AML-193 (cell line): ENCODE measurements at regions not wholly inside any gene's neighbourhood (a gene's known extent, or its start where the extent isn't known, plus 50 kb on each side); places are given as distances from the start of the nearest gene placed in this dataset.
"Not testable (repeated sequence)": the region's sequence is repeated elsewhere in the genome, so short reads cannot be mapped to it uniquely, and the experiment has no call there.

Source experiments
- DNase-seq, 2 experiments: peaks; one replicate each; lab custom pipeline; 2025; lab: John Stamatoyannopoulos, UW

DNA sequence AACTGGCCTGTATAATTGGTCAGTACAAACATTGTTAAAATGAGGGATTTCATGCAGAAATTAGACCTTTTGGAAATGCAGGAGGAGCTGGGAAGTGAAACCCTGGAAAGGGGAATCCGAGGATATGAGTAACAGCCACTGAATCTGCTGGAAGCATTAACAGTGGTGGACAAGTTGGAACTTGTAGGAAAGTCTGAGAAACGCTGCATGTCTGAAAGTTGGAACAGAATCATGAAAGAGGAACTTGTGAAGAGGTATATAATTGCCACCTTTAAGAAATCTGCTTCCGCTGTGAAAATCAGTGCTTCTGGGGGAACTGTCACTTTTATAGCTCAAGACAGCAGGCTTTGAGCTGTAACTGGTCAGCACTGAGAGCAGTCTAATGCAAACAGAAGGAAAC, 716.5 kb upstream of the PRR20A start:
- DNase-seq: no peak

DNA sequence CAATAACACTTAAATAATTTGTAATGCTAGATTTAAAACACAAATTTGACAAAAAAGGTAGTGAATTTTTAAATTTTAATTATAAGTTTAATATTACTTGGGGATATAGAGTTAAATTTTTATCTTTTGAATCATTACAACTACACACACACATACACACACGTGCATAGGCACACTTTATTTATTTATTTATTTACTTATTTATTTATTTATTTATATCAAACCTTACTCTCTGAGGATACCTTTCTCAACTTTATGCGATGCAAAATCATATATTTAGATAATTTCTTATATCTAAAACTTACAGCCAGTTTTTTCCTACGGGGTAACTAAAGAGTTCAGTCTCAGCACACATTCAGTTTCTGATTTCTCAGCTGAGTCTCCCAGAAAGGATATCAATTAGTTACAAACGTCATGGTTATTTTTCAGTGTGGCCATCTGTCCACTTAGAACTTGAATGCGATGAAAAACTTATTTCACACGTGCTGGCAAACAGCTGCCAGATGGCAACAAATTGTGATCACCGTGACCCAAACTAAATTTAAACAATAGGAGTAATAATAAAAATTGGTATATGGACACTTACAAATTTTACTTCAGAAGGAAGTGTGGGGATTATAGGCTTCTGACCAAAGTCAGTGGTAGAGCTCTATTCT, 683.1 kb upstream of the PRR20A start:
- no peak for DNase-seq

- DNase-seq: no peak
Measured at GRCh38 chr13:56459286-56459685, 681.4 kb upstream of the PRR20A start.

- no peak for DNase-seq
Measured at GRCh38 chr13:56501750-56502149, 639.0 kb upstream of the PRR20A start.

DNA sequence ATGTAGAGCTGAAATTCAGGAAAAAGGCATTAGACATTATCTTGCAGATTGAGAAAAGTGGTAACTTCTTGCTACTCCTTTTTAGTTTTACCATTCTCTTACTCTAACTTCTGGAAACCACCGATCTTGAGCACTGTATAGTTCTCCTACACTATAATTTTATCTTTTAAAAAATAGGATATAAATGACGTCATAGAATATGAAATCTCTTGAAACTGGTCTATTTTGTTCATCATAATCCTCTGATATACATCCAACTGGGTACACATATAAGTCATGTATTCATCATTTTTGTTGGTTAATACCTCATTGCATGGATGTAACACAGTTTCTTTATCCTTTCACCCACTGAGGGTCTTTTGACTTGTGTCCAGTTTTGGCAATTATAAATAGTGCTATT, 629.9 kb upstream of the PRR20A start:
- DNase-seq: no peak

- DNase-seq: not testable (repeated sequence)
Measured at GRCh38 chr13:56512336-56512735, 628.4 kb upstream of the PRR20A start.

GRCh38 chr13:56515441-56515840, 625.3 kb upstream of the PRR20A start:
- no peak for DNase-seq

- DNase-seq: no peak
Measured at GRCh38 chr13:56528040-56528790, 612.5 kb upstream of the PRR20A start.

GRCh38 chr13:56530096-56530495, 610.6 kb upstream of the PRR20A start:
- DNase-seq: no peak

DNA sequence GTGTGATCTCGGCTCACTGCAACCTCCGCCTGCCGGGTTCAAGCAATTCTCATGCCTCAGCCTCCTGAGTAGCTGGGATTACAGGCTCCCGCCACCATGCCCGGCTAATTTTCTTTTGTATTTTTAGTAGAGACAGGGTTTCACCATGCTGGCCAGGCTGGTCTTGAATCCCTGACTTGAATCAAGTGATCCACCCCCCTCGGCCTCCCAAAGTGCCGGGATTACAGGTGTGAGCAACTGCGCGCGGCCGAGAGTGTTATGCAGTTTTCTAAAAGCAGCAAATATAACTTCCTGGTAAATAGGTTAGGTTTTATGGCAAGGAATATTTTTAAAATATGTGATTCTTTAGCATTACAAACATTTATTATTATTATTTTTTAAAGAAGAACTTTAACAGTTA, 592.8 kb upstream of the PRR20A start:
- not testable (repeated sequence) for DNase-seq

DNA sequence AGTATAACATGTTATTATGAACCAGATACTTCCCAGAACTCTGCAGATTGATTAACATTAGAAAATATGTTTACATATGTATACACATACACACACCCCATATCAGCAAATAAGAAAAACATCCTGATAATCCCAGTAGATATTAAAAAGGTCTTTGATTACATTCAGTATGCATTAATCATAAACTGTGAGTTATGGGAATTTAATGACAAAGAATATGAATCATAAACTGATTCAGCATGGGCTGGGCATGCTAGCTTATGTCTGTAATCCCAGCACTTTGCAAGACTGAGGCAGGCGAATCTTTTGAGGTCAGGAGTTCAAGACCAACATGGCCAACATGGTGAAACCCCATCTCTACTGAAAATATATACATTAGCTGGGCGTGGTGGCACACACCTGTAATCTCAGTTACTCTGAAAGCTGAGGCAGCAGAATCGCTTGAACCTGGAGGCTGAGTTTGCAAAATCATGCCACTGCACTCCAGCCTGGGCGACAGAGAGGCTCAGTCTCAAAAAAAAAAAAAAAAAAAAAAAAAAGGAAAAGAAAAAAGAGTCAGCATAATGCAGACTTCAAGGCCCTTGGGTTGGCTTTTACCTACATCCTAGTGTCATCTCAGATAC, 581.9 kb upstream of the PRR20A start:
- DNase-seq: no peak

DNA sequence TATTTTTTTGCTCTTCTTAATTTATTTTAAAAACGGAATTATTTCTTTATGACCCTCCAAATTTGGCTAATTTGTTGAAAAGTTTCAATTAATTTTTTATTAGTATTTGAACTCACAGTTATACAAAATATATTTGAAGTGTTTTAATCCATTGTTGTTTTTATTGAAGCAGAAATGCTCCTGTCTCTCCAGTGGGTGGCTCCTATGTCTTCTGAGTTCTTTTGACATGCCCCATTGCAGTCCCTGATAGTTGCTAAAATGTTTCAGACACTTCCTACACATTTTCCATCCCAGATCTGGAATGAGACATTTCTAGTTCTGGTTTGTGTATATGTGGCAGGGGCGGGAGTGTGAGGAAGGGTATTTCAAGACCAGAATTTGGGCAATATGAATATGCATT, 579.4 kb upstream of the PRR20A start:
- DNase-seq: peak; percentile 3 to 21

DNA sequence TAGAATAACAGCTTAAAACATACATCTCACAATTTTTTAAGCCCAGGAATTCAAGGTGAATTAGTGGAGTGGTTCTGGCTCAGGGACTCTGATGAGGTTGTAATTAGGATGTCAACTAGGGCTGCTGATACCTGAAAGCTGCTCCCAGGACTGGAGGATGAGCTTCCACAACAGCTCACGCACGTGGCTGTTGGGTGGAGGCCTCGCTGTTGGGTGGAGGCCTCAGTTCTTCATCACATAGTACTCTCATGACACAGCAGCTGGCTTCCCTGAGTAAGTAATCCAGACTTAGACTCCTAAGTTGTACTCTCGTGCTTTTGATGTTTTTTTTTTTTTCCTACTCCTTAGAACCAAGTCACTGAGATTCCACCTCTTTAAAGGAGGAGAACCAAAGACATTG, 577.1 kb upstream of the PRR20A start:
- DNase-seq: no peak

- no peak for DNase-seq
Measured at GRCh38 chr13:56586976-56587375, 553.7 kb upstream of the PRR20A start.

DNA sequence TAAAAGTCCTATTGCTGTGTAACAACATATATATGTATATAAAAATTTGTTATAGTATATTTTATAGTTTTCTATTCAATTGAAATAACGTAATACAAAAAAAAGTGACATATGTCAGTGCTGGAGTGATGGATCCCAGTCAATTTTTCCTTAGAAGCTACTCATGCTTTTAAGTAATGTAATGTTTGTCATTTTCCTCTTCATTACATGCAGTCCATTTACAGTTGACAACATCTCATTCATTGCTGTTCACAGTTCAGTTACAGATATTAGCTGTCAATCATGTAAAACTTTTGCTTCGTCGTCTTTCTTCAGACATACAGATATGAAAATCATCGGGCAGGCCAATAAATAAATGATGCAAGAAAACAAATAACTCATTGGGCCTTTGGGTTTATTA, 525.1 kb upstream of the PRR20A start:
- no peak for DNase-seq

GRCh38 chr13:56622840-56623239, 517.9 kb upstream of the PRR20A start:
- DNase-seq: no peak

DNA sequence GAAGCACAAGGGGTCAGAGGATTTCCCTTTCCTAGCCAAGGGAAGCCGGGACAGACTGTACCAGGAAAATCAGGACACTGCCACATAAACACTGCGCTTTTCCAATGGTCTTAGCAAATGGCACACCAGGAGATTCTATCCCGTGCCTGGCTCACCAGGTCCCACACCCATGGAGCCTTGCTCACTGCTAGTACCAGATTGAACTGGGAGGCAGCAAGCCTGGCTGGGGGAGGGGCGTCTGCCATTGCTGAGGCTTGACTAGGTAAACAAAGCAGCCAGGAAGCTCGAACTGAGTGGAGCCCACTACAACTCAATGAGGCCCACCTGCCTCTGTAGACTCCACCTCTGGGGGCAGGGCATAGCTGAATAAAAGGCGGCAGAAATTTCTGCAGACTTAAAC, 511.8 kb upstream of the PRR20A start:
- not testable (repeated sequence) for DNase-seq

GRCh38 chr13:56631060-56631459, 509.7 kb upstream of the PRR20A start:
- not testable (repeated sequence) for DNase-seq

- DNase-seq: no peak
Measured at GRCh38 chr13:56653043-56653442, 487.7 kb upstream of the PRR20A start.

DNA sequence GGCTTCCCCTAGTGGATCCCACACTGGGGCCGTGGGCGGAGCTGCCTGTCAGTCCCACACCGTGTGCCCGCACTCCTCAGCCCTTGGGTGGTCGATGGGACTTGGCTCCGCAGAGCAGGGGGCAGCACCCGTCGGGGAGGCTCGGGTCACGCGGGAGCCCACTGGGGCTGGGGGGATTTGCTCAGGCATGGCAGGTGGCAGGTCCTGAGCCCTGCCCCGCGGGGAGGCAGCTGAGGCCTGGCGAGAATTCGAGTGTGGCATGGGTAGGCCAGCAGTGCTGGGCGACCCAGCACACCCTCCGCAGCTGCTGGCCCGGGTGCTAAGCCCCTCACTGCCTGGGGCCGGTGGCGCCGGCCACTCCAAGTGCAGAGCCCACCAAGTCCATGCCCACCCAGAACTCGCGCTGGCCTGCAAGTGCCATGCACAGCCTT, 481.7 kb upstream of the PRR20A start:
- DNase-seq: no peak

DNA sequence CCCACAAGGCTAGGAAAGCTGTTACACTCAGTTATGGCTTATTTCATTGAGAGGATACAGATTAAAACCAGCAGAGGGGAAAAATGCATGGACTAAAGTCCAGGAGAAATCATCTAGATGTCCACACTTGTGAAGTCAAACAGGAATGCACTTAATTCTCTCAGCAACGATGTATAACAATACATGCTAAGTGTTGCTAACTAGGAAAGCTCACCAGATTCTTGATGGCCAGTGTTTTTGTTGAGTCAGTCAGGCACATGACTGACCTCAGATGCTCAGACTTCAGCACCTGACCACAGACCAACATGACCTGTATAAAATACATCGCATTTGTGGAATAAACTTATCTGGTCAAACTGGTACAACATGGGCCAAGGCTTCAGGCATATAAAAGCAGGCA, 470.2 kb upstream of the PRR20A start:
- DNase-seq: no peak

DNA sequence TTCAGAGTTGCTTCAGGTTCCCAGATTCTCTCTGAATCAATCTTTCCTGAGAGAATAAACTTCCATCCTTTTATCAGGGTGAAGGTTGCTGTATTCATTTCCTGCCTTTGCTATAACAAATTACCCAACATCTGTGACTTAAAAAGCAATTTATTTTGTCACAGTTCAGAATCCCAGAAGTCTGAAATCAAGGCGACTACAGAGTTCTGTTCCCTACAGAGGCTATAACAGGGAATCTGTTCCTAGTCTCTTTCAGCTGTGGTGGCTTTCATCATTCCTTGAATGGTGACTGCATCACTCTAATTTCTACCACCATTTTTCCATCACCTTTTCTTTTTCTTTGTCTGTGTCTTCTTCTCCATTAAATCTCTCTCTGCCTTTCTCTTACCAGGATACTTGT, 459.3 kb upstream of the PRR20A start:
- no peak for DNase-seq

DNA sequence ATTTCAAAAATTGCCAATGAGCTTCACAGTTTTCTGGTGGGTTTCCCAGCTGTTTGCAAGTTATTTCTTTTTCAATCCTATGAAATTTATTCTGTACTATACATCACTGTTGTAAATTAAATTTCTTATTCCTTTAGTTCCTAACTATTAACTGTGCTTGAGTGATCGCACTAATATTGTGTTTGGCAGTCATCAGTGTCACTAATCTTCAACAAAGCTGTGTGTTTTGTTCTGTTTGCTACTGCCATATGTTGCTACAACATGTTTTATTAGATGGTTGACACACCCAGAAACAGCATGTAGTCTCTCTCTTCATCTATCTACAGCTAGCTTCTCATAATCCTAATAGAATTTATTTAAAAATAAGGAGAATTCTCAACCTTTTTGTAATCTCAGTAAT, 453.6 kb upstream of the PRR20A start:
- no peak for DNase-seq
